ENCODE measurements at regions not wholly inside any gene's neighbourhood (a gene's known extent, or its start where the extent isn't known, plus 50 kb on each side); places are given as distances from the start of the nearest gene placed in this dataset.

DNA sequence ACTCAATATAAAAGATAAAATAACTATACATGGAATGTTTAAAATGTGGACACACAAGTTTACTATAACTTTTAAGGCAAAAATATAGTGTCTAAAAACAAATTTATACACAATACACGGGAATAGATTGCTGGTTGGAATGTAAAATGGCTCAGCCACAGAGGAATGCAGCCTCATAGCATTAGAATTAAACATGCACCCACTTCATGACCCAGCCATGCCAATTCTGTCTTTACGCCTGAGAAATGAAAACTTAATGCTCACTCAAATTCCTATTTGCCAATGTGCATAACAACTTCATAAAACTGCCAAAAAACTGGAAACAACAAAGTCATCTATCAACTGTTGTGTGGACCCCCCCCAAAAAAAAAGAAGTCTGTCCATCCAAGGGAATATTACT lies 1006.6 kb upstream of the POU3F3 start:
- no peak for TF ChIP-seq POLR2A (IDR thresholded peaks at IDR 0.05; ENCODE audit: low read depth, low read length)
- no peak for FAIRE-seq
- DNase-seq (ENCODE audit: insufficient read length, low spot score): no peak

DNA sequence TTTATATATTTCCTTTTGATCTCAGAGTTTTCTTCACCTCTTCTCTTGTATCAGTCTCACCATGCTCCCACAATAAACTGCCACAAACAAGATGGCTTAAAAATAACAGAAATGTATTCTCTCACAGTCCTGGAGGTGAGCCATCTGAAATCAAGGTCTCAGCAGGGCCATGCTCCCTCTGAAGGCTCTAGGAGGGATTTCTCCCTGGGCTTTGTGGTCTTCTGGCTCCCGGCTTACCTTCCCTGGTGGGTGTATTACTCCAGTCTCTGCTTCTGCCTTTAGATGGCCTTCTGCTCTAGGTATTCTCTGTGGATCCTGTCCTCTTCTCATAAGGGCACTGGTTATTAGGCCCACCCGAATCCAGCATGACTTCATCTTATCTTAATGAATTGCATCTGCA lies 994.7 kb upstream of the POU3F3 start:
- FAIRE-seq: no peak
- TF ChIP-seq POLR2A (IDR thresholded peaks at IDR 0.05; ENCODE audit: low read depth, low read length): no peak

DNA sequence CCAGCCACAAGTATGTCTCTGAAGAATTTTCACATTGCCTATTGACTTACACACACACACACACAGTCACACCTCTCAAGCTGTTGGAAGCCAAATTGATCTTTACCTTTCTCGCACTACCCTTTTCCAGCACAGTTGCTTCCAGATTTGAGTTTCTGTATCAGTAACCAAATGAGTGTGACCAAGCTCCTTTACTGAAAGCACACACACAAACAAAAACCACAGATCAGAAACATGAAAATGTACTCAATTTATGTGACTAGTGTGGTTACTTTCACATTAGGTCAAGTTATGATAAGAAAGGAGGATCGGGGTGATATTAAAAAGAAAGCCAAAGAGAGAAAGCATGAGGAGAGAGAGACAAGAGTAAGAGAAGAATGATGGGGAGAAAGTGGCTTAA lies 993.9 kb upstream of the POU3F3 start:
- TF ChIP-seq POLR2A (IDR thresholded peaks at IDR 0.05; ENCODE audit: low read depth, low read length): no peak
- DNase-seq (ENCODE audit: insufficient read length, low spot score) (no peak), FAIRE-seq (no peak)

More for the DNA sequence above, 994.7 kb upstream of the POU3F3 start:
- DNase-seq (ENCODE audit: insufficient read length, low spot score): no peak

GRCh38 chr2:103868396-103868795 lies 985.5 kb upstream of the POU3F3 start:
- DNase-seq (ENCODE audit: insufficient read length, low spot score): no peak
- FAIRE-seq: no peak
- no peak for TF ChIP-seq POLR2A (IDR thresholded peaks at IDR 0.05; ENCODE audit: low read depth, low read length)

DNA sequence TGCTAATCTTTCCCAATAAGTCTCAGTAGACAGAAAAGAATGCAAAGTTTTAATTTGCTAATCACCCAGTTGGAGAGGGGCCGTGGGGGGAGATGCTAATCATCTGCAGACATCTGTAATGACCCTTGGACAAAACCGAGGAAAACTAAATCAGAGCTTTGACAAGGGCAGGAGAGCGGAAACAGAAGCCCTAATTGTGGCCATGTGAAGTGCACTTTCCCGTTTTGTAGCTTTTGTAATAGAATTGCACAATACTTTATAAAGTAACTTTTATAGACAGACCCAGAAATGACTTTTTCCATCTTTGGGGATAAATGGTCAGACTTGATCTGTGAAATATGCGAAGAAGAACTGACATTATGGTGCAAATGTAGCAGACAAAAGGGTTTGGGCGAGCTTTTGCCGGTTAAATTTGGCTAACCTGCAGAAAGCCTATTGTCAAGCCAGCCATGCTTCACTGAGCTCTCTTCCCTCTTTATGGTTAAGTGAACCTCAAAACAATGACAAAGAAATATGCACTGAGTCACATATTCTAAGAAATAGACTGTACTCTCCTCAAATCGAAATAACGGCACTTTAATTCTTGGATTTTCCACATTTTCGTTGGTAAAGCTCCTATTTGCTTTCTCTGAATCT lies 980.1 kb upstream of the POU3F3 start:
- no peak for DNase-seq (ENCODE audit: insufficient read length, low spot score)
- no peak for TF ChIP-seq POLR2A (IDR thresholded peaks at IDR 0.05; ENCODE audit: low read depth, low read length)
- FAIRE-seq: no peak

GRCh38 chr2:103875131-103875530 lies 978.8 kb upstream of the POU3F3 start:
- no peak for TF ChIP-seq POLR2A (IDR thresholded peaks at IDR 0.05; ENCODE audit: low read depth, low read length)
- FAIRE-seq (no peak), DNase-seq (ENCODE audit: insufficient read length, low spot score) (no peak)

DNA sequence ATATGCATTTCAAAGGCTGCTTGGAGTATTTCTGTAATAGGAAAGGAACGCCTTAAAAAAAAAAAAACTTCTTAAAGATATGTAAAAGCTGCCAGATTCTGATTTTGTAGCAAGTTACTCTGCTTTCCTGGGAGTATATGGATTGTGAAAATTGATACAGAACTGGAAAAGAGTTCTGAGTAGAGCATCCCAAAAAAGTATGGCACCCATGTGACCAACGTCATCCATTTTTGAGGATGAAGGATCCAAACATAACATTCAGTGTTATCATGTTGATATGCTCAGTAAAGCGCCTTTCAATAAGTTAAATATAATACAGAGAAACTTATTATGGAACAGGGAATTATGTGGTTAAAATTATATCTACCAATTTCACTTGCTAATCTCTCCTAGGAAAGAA lies 978.4 kb upstream of the POU3F3 start:
- no peak for TF ChIP-seq POLR2A (IDR thresholded peaks at IDR 0.05; ENCODE audit: low read depth, low read length)
- no peak for DNase-seq (ENCODE audit: insufficient read length, low spot score)
- FAIRE-seq: no peak

DNA sequence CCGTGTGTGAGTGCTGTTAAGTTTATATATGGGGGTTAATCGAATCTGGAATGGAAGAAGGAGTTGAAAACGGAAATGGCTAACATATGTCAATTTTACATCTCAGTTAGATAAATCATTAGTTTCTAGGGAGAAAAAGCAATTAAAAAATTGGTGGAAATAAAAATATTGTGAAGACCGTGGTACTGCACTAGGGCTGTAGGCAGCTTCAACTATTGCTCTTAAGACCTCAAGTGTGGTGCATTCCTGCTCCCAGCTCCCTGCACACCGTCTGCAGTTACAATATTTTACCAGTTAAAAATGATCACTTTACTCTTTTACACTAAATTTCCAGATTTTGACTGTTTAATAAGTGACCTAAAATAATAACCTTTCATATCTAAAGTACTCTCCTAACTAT lies 977.3 kb upstream of the POU3F3 start:
- TF ChIP-seq POLR2A (IDR thresholded peaks at IDR 0.05; ENCODE audit: low read depth, low read length): no peak
- FAIRE-seq (no peak), DNase-seq (ENCODE audit: insufficient read length, low spot score) (no peak)

- no peak for FAIRE-seq
- no peak for DNase-seq (ENCODE audit: insufficient read length, low spot score)
- TF ChIP-seq POLR2A (IDR thresholded peaks at IDR 0.05; ENCODE audit: low read depth, low read length): no peak
Observed at GRCh38 chr2:103879101-103879500, 974.8 kb upstream of the POU3F3 start.

- no peak for TF ChIP-seq POLR2A (IDR thresholded peaks at IDR 0.05; ENCODE audit: low read depth, low read length)
- FAIRE-seq (no peak), DNase-seq (ENCODE audit: insufficient read length, low spot score) (no peak)
Observed at GRCh38 chr2:103880081-103880834, 973.7 kb upstream of the POU3F3 start.

- no peak for TF ChIP-seq POLR2A (IDR thresholded peaks at IDR 0.05; ENCODE audit: low read depth, low read length)
- no peak for FAIRE-seq
Observed at GRCh38 chr2:103887625-103888024, 966.3 kb upstream of the POU3F3 start.

DNA sequence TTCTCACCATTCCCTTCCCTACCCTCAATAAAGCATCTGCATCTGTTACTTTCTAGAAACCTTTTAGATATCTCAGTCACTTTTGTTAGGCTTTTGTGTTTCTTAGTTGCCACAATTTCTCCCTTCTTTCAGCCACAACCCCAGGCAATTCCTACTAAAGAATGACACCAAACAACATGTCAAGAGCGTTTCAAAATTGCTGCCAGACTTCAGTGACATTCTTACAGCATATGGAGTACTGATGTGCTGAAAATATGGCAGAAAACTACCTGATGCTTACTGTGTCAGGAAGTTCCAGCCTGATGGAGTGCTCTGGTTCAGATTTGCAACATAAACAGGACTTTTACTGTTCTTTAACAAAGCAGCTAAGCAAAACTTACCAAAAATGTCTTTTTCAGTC lies 957.7 kb upstream of the POU3F3 start:
- TF ChIP-seq POLR2A (IDR thresholded peaks at IDR 0.05; ENCODE audit: low read depth, low read length): no peak
- FAIRE-seq (no peak), DNase-seq (ENCODE audit: insufficient read length, low spot score) (no peak)

More at GRCh38 chr2:103887625-103888024, 966.3 kb upstream of the POU3F3 start:
- no peak for DNase-seq (ENCODE audit: insufficient read length, low spot score)

GRCh38 chr2:103898561-103898960 lies 955.4 kb upstream of the POU3F3 start:
- TF ChIP-seq POLR2A (IDR thresholded peaks at IDR 0.05; ENCODE audit: low read depth, low read length): no peak
- FAIRE-seq: no peak
- DNase-seq (ENCODE audit: insufficient read length, low spot score): no peak

- DNase-seq (ENCODE audit: insufficient read length, low spot score): no peak
- no peak for FAIRE-seq
- TF ChIP-seq POLR2A (IDR thresholded peaks at IDR 0.05; ENCODE audit: low read depth, low read length): no peak
Observed at GRCh38 chr2:103902347-103902746, 951.6 kb upstream of the POU3F3 start.

GRCh38 chr2:103921161-103921560 lies 932.8 kb upstream of the POU3F3 start:
- no peak for TF ChIP-seq POLR2A (IDR thresholded peaks at IDR 0.05; ENCODE audit: low read depth, low read length)
- no peak for DNase-seq (ENCODE audit: insufficient read length, low spot score)
- FAIRE-seq: no peak

Measured in H54 (cell line).